ENCODE measurements at regions not wholly inside any gene's neighbourhood (a gene's known extent, or its start where the extent isn't known, plus 50 kb on each side); places are given as distances from the start of the nearest gene placed in this dataset.

GRCh38 chr2:128838244-128838643 is 519.6 kb upstream of the HS6ST1 start:
- no peak for DNase-seq

GRCh38 chr2:128841803-128842202 is 523.1 kb upstream of the HS6ST1 start:
- peak; percentile 14 for DNase-seq

GRCh38 chr2:128867311-128867710 is 548.6 kb upstream of the HS6ST1 start:
- no peak for DNase-seq

GRCh38 chr2:128867936-128868636 is 549.4 kb upstream of the HS6ST1 start:
- no peak for DNase-seq

- no peak for DNase-seq
These were observed 550.3 kb upstream of the HS6ST1 start for GRCh38 chr2:128868686-128869551.

- no peak for DNase-seq
These were observed 555.9 kb upstream of the HS6ST1 start for GRCh38 chr2:128874608-128875007.

- peak; percentile 33 for DNase-seq
These were observed 558.6 kb upstream of the HS6ST1 start for GRCh38 chr2:128876986-128877983.

GRCh38 chr2:128879161-128879560 is 560.5 kb upstream of the HS6ST1 start:
- no peak for DNase-seq

- no peak for DNase-seq
These were observed 576.2 kb upstream of the HS6ST1 start for GRCh38 chr2:128894896-128895295.

- no peak for DNase-seq
These were observed 583.1 kb upstream of the HS6ST1 start for GRCh38 chr2:128901572-128902391.

GRCh38 chr2:128903637-128904036 is 585.0 kb upstream of the HS6ST1 start:
- DNase-seq: no peak

- DNase-seq: no peak
These were observed 592.6 kb upstream of the HS6ST1 start for GRCh38 chr2:128911276-128911675.

GRCh38 chr2:128914320-128914719 is 595.7 kb upstream of the HS6ST1 start:
- no peak for DNase-seq

GRCh38 chr2:128921751-128922150 is 603.1 kb upstream of the HS6ST1 start:
- no peak for DNase-seq

- DNase-seq: no peak
These were observed 603.5 kb upstream of the HS6ST1 start for GRCh38 chr2:128922154-128922553.

- no peak for DNase-seq
These were observed 607.0 kb upstream of the HS6ST1 start for GRCh38 chr2:128925631-128926030.

- DNase-seq: no peak
These were observed 611.4 kb upstream of the HS6ST1 start for GRCh38 chr2:128930101-128930500.

- DNase-seq: no peak
These were observed 621.7 kb upstream of the HS6ST1 start for GRCh38 chr2:128940378-128940777.

GRCh38 chr2:128941751-128942150 is 623.1 kb upstream of the HS6ST1 start:
- peak; percentile 27 for DNase-seq

- DNase-seq: no peak
These were observed 630.7 kb upstream of the HS6ST1 start for GRCh38 chr2:128949360-128949759.

GRCh38 chr2:128950758-128951157 is 632.1 kb upstream of the HS6ST1 start:
- no peak for DNase-seq

GRCh38 chr2:128958241-128958640 is 639.6 kb upstream of the HS6ST1 start:
- no peak for DNase-seq

Measured in NCI-H69 (cell line).